ENCODE measurements at regions not wholly inside any gene's neighbourhood (a gene's known extent, or its start where the extent isn't known, plus 50 kb on each side); places are given as distances from the start of the nearest gene placed in this dataset.
A peak's percentile ranks its signal among the peaks of the same experiment; 100 is the strongest.
"Not testable (repeated sequence)": the region's sequence is repeated elsewhere in the genome, so short reads cannot be mapped to it uniquely, and the experiment has no call there.

GRCh38 chr2:16767789-16768476 lies 102.3 kb upstream of the CYRIA start:
- intact Hi-C loops (cut with micrococcal nuclease), result no loop called here

DNA sequence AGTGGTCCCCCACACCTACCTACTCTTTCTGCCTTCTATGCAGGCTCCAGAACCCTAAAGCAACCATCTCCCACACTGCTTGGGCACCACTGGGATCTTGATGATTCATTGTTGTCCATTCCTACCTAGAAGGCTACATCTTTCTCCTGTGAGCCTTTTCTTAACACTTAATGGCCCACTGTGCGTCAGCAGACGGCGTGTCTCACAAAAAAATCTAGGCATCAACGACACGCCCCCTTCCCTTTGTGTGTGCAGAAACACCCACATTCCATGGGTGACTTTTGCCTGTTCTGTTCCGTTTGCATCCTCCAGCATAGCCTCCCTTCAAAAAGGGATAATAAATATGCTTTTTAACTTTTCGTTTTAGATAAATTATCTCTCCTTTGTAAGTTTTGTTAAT lies 99.7 kb upstream of the CYRIA start:
- DNase-seq, result no peak
- intact Hi-C loops (cut with micrococcal nuclease), result no loop called here
- ATAC-seq, result no peak

More at GRCh38 chr2:16767789-16768476, 102.3 kb upstream of the CYRIA start:
- DNase-seq, result no peak
- no peak for ATAC-seq

GRCh38 chr2:16764487-16764886 lies 98.9 kb upstream of the CYRIA start:
- DNase-seq, result no peak

GRCh38 chr2:16763493-16763899 lies 97.9 kb upstream of the CYRIA start:
- intact Hi-C loops (cut with micrococcal nuclease), result no loop called here
- DNase-seq (no peak), ATAC-seq (peak; percentile 36)

More at GRCh38 chr2:16764487-16764886, 98.9 kb upstream of the CYRIA start:
- intact Hi-C loops (cut with micrococcal nuclease), result no loop called here
- ATAC-seq, result no peak

GRCh38 chr2:16763056-16763455 lies 97.4 kb upstream of the CYRIA start:
- no peak for DNase-seq
- ATAC-seq, result no peak
- intact Hi-C loops (cut with micrococcal nuclease), result no loop called here

DNA sequence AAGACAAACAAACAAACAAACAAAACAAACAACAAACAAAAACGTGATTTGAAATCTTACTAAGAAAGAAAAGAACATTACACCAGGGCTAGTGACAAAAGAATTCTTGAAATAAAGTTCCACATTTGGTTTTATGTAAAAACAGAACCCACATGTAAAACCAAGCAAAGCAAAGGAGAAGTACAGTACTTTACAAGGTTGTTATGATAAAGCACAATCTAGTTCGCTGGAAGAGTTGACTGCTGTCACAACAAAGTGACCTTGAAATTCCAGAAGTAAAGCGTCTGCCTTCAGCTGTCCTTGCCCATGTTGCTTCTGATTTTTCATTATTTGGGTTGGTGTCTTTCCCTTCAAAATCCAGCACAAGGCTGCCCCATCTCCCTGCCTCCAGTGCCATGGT lies 94.8 kb upstream of the CYRIA start:
- DNase-seq (no peak), ATAC-seq (no peak)
- intact Hi-C loops (cut with micrococcal nuclease), result no loop called here

DNA sequence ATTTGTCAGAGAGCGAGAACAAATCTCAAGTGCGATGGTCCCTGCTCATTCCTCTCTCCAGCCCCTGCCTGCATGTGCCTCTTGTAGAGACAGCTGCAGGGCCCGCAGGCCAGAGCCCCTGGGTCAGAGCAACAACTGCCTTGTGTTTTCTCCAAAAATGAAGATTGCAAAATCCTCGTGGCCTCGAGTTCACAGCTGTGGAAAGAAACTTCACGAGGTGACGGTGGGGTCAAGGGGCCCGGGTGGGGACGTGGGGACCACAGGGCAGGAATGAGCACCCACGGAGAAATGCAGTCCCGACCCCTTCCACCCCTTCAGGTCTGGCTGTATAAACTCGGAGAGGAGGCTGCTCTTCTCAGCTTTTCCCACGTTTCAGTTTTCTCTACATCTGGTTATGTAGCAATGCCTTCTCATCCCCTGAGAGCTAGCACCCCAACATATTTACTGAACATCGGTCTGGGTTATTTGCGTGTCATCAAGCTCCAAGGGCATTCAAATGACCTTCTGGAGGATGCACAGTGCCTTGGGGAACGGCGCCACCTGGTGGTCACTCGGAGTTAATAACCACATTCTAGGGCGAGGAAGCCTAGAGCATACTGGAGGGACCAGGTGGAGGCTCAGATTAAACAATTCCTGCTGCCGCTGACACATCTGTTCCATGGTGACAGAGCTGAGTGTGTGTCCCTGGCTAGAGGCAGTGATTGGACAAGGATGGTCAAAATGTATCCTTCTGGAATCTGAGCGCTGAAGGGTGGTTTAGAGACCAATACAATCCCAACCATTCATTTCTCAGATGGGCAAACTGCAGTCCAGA lies 91.4 kb upstream of the CYRIA start:
- DNase-seq, result peak; percentile 85
- intact Hi-C loops (cut with micrococcal nuclease), result loop anchor here (2.0 to 5.0 kb wide), 2 partner anchors 144 to 205 kb away; no protein-coding TSS in a partner anchor

GRCh38 chr2:16755442-16755841 lies 89.8 kb upstream of the CYRIA start:
- peak; percentile 62 for DNase-seq
- intact Hi-C loops (cut with micrococcal nuclease), result loop anchor here (5.0 kb wide), 1 partner anchor 203 kb away; no protein-coding TSS in a partner anchor
- ATAC-seq, result peak; percentile 75

More for the DNA sequence above, 91.4 kb upstream of the CYRIA start:
- peak; percentile 90 for ATAC-seq

- DNase-seq; intact Hi-C loops (cut with micrococcal nuclease); ATAC-seq: not testable (repeated sequence)
These were observed 87.4 kb upstream of the CYRIA start for GRCh38 chr2:16753025-16753424.

GRCh38 chr2:16750925-16751214 lies 85.2 kb upstream of the CYRIA start:
- DNase-seq; intact Hi-C loops (cut with micrococcal nuclease); ATAC-seq: not testable (repeated sequence)

DNA sequence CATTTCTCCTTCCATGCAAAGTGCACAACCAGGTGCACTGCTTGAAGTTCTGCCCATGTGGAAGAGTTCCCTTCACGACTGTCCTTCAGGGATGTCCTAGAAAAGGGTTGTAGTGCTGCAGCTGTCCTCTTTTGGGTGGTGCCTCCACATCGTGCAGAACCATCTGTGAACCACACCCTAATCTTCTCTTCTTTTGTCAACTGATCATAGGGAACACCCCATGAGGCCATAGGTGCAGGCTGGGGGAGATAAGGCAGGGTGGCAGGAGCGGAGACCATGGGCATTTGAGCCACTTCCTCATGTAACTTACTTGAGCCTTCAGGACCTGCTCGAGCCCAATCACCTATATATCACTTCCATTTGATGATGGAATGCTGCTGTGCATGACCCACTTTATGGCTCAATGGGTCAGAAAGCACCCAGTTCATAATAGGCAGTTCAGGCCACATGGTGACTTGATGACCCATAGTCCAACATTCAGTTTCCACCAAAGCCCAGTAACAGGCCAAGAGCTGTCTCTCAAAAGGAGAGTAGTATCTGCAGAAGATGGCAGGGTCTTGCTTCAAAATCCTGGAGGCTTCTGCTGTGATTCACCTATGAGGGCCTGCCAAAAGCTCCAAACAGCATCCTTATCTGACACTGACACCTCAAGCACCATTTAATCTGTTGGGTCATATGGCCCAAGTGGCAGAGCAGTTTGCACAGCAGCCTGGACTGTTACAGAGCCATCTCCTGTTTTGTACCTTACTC lies 84.7 kb upstream of the CYRIA start:
- intact Hi-C loops (cut with micrococcal nuclease), result no loop called here
- DNase-seq, result no peak
- no peak for ATAC-seq

DNA sequence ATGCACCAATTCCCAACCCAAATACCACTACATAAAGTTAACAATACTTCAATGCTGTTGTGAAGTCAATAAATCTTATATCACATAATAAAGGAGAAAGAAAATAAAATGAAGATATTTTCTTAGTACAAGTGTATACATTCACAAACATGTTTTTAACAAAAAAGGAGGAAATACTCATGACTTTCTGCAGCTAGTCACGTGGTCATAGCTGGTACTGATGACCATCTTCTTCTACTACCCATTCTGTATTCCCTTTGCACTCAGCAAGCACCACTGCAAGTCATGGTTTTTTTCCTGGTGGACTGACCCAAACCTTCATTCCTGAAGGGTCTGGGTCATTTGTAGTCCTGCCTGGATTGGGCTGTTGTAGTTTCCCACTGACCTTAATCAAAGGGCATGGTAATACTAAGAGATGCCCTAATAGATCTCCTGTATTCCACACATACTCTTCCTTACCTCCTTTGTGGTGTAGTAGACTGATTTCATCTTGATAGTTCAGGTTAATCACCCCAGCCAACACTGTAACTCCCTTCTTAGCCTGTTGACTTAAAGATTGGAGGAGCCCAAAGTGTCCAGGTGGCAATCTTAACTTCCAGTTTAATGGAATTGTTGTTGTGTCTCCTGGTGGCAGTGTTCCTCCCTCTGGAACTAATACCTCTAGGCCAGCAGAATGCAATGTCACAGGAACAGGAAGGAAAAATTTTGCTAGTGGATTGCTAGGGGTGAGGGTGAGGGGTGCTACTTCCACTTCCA lies 83.1 kb upstream of the CYRIA start:
- ATAC-seq; intact Hi-C loops (cut with micrococcal nuclease); DNase-seq: not testable (repeated sequence)

- DNase-seq, result no peak
- ATAC-seq, result no peak
- intact Hi-C loops (cut with micrococcal nuclease), result no loop called here
These were observed 82.1 kb upstream of the CYRIA start for GRCh38 chr2:16747689-16748088.

DNA sequence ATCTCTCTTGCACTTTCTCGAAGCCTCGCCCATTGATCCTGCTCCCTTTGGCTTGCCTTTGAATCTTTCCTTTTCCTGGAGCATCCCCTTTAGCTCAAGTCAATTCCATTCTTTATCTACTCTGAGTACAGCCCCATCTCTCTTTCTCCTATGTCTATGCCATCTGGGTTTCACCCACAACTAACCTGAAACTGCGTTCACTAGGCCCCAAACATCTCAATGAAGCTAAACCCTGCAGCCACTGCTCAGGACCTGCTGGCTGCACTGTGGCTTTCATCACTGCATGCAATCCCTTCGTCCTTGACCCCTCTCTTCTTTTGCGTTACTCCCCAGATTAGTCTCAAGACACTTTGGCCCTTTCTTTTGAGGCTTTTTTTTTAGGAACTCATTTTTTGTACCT lies 81.6 kb upstream of the CYRIA start:
- no peak for ATAC-seq
- intact Hi-C loops (cut with micrococcal nuclease), result no loop called here
- no peak for DNase-seq

GRCh38 chr2:16746833-16747232 lies 81.2 kb upstream of the CYRIA start:
- DNase-seq, result no peak
- intact Hi-C loops (cut with micrococcal nuclease), result no loop called here
- ATAC-seq, result no peak

- intact Hi-C loops (cut with micrococcal nuclease), result no loop called here
- ATAC-seq (no peak), DNase-seq (no peak)
These were observed 80.7 kb upstream of the CYRIA start for GRCh38 chr2:16746329-16746728.

DNA sequence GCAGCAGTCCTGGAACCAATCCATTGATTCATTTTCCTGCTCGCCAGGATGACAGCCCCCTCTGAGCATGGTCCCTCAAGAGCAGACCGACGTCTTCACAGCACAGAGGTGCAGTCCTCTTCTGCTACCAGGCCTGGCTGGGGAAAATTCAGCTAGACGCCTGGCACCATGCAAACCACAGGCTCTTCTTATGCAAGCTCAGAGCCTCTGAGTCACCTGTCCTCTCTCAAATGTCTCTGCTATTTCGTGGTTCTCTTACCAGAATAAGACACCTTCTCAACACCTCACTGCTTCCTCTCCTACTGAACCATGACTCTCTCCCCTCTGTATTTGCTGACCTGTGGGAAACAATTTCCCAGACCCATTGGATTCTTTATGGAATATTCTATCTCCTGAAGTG lies 79.8 kb upstream of the CYRIA start:
- ATAC-seq (no peak), DNase-seq (no peak)
- intact Hi-C loops (cut with micrococcal nuclease), result no loop called here

GRCh38 chr2:16744521-16744920 lies 78.9 kb upstream of the CYRIA start:
- DNase-seq (no peak), ATAC-seq (no peak)
- intact Hi-C loops (cut with micrococcal nuclease), result no loop called here

- DNase-seq, result no peak
- intact Hi-C loops (cut with micrococcal nuclease), result no loop called here
- ATAC-seq, result no peak
These were observed 76.4 kb upstream of the CYRIA start for GRCh38 chr2:16742026-16742425.

Data from left ventricle myocardium superior (tissue), 1 donor.